ENCODE measurements at regions not wholly inside any gene's neighbourhood (a gene's known extent, or its start where the extent isn't known, plus 50 kb on each side); places are given as distances from the start of the nearest gene placed in this dataset.
"Not testable (repeated sequence)": the region's sequence is repeated elsewhere in the genome, so short reads cannot be mapped to it uniquely, and the experiment has no call there.

DNA sequence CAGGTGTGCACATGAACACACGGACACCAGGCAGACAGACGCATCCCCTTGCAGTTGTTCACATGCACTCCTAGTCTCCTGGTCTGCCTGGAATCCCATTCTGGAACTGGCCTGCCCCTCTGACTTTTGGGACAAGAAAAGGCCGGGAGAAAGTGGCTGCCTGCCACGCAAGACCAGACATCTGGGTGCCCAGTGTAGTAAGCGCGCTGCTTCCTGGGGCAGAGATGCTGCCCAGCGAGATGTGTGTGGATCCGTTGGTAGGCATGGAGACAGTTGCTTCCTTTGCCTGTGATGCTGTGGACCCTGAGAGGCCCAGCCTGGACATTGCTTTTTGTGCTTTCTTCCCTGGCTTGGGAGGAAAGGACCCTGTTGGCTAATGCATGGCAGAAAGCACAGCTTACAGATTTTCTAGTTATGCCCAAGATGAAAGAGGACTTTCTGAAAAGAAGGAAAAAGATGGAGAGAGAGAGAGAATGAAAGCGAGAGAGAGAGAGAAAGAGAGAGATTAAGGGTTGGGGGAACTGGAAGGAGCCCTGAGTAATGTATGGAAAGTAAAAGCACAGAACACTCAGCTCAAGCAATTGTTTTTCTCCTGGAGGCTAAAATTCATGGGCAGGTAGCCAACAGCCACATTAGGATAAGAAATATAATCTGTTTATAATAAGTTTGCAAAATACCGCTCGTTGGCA, 235.3 kb downstream of the BCL2L11 start:
- not testable (repeated sequence) for DNase-seq (ENCODE audit: low read depth in 4 of 4, low spot score in 2 of 4)

DNA sequence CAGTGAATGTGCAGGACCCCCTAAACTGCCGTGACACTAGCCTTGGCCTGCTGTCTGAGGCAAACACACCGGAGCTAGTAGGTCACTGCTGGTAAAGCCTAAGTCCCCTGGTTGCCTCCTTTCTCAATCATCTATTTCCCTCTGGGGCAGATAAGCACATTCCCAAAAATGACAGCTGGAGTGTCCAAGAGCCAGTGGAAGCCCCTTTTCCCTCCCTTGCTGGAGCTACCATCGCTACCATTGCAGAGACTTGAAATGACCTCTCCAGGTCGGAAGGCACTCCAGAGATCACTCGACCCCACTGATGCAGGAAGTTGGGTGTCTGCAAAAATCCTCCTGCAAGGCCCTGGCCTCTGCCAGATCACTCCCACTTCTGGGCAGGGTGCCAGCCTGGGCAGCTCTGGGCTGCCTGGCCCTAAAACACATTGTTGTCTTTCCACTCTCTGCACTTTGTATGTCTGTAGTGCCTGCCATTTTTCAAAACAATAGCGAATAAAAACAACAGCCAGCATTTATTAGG, 235.9 kb downstream of the BCL2L11 start:
- not testable (repeated sequence) for DNase-seq (ENCODE audit: low read depth in 4 of 4, low spot score in 2 of 4)

DNA sequence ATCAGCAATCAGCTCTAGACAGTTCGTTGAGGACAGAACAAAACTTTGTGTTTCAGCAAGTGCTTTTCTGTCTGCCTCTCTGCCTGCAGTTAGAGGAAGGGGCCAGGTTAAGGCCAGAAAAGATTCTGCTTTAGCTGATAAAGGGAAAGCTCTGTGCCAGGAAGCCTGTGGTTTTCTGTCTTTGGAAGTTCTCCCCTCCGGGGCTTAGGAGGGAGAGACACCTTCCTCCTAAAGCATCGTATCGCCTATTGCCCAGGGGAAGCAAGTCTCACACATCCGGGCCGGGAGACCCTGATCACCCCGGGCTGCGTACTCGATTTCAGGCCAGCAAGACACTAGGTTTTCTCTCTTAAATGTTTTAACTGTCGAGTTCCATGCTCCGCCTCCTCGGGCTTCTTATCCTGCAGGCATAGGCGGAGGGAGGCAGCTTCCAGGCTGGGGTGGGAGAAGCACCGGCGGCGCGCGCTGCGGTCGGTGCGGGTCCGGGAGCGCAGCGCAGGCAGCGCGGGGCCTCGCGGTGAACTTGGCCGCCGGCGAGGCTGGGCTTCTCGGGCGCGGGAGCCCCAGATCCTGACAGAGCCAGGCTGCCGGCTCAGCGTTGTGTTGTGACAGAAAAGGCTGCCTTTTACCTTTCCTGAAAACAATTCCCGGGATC, 245.4 kb downstream of the BCL2L11 start:
- not testable (repeated sequence) for DNase-seq (ENCODE audit: low read depth in 4 of 4, low spot score in 2 of 4)

DNA sequence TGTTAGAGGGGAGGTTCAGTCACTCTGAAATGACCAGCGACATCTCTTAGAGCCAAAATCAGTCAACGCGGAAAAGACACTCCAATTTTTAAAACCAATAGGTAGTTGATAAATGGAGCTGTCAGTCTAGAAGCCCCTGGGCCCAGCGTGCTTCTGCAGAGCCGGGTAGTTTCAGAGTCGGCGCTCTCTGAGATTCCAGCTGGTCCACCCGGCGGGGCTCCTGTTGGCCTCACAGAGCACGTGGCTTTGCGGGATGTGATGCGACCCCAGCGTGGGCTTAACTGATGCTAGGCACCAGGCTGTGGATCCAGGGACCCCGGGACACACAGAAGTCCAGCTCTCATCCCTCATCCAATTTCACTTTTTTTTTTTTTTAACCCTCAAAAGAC, 245.9 kb downstream of the BCL2L11 start:
- DNase-seq (ENCODE audit: low read depth in 4 of 4, low spot score in 2 of 4): not testable (repeated sequence)

DNA sequence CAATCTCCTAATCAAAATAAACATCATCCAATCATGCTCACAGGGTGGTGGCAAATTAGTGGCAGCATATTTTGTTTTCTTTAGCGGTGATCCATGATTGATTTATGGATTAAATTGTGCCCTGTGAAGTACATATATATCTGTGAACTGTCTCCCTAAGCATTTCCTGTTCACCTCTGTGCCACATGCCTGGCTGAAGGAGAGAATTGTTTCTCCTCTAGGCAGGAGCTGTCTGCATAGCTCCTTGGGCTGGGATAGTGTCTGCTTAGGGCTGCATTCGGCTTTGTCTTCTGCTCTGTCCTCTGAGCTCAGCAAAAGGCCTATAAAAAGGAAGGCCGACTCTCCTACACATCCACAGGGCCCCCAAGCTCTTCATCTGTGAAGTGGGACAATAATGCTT, 246.4 kb downstream of the BCL2L11 start:
- DNase-seq (ENCODE audit: low read depth in 4 of 4, low spot score in 2 of 4): not testable (repeated sequence)

DNA sequence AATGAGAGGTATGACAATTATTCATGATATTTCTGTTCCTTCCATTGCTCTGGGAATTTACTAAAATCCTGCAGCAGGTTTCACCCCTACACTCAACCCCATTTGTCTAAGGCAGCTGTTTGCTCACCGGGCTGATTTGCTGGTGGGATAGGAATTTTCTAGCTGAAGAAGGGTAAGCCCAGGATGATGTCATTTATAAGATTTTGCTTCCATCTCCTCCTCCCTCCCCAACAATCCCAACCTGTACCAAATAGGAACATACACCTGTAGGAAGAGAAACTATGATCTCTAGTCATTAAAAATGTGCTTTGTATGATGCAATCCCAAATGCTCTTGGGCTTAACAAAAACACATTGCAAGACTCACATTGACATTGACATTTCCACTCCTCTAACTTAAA, 247.2 kb downstream of the BCL2L11 start:
- not testable (repeated sequence) for DNase-seq (ENCODE audit: low read depth in 4 of 4, low spot score in 2 of 4)

DNA sequence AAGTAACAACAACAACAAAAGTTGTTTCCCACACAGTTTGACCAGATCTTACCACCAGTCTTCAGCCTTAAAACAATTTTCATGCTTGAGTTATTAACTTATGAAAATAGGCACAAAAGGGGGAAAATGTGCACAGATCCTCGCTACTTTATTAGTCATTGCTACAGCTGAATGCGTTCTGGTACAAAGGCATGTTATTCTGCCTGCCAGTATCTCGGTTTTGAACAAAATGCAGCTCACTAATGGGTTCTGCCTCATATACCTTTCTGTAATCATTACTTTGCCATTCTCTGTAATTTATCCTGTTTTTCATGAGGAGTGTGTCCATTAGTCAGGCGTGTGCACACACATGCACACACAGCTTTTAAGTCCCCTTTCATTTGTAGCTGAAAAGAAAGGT, 247.6 kb downstream of the BCL2L11 start:
- not testable (repeated sequence) for DNase-seq (ENCODE audit: low read depth in 4 of 4, low spot score in 2 of 4)

DNA sequence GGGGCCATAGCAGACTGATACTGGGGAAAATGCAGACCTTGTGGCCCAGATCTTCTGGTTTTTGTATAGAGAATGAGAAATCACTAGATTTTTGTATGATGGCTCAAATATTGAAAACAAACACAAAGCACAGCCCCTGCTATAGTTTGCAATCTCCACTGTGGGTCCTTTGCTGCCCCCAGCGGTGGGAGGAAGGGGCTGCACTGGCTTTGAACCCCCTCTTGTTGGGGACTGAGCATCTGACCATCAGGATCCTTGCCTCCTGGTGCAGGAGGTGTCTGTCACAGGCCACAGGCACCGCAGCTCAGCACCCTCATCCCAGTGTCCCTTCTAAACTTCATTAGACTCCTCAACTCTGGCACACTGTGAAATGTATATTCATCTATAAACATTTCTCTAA, 252.3 kb downstream of the BCL2L11 start:
- DNase-seq (ENCODE audit: low read depth in 4 of 4, low spot score in 2 of 4): not testable (repeated sequence)

DNA sequence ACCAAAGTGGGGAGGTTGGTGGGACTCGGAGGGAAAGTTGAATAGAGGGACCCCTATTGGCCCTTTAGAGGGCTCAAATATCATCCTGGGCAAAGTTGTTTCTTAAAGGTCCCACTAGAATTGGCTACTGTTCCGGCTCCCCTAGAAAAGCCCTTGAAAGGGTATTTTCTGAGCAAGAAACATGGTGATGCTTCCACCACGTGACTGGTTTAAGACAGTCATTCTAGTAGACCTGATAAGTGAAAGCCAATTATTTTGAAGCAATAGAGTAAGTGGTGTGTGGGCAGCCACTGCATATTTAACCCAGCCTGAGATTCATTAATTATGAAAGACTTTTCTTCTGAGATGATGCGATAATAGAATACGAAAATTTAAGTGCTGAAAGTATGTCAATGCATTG, 253.3 kb downstream of the BCL2L11 start:
- DNase-seq (ENCODE audit: low read depth in 4 of 4, low spot score in 2 of 4): not testable (repeated sequence)

DNA sequence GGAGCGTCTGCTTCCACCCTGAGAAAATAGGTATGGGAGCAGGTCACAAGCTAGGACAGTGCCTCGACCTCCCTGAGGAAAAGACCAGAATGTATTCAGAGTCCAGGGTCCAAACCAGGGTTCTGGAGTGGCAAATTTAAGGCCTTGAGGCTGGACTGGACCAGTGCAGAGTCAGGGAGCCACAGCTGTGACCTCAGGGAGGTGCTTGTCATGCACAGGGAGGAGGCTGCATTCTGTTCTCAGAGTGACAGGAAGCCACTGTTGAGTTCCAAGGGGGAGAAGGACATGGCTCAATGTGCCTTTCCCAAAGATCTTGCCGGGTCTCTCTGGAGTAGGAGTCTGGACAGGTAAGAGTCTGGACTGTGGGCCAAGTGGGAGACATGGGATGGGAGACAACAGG, 254.0 kb downstream of the BCL2L11 start:
- not testable (repeated sequence) for DNase-seq (ENCODE audit: low read depth in 4 of 4, low spot score in 2 of 4)

DNA sequence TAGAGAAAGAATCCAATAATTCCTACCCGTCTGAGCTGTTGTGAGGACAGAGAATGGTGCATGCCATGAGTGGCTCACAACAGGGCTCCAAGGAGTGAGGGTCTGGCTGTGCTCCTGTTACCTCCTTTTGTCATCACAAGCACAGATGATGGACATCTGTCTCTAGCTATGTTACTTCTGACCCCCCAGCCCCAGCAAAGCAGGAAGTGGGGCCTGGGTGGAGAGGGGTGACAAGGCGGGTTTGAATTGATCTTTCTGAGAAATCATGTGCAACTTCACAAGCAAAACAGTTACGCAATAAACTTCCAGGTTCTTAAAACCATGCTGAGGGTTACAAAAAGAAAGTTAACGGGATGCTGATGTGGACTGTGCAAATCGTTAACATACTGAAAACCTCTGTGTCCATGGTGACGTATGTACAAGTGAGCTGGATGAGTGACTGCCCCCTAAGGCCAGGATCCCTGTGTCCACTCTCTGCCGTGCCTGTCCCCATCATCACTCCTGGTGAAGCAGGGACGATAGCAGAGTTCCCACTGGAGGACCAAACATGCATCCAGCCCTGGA, 254.7 kb downstream of the BCL2L11 start:
- not testable (repeated sequence) for DNase-seq (ENCODE audit: low read depth in 4 of 4, low spot score in 2 of 4)

DNA sequence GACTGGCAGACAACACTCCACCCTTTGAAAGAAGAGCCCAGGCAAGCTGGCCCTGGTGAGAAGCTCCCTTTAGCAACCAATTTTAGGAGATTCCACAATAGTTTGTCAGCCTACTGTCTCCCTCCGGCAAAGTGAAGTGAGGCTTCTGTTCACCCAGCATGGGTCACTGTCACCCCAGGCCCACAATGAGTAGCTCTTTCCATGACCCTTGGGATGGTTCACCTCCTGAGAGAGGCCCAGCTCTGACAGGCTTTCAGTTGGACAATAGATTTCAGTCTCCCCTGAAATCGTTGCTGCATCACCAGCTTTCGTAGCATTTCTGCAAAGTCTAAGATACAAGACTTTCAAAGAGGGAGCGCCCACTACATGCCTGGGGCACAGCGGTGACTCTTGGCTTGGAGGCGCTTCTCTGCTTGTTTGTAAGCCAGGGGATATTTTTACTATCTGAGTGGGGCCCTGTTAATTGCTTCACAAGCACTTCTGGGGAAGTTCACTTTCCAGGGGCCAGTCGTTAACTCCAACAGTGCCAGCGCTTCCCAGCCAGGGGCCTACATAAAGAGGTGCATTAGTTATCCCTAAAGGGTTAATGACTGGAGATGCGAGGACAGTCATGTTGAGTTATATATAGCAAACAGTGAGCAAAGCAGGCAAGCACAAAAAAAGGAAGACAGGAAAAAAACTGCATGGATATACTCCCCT, 255.7 kb downstream of the BCL2L11 start:
- DNase-seq (ENCODE audit: low read depth in 4 of 4, low spot score in 2 of 4): not testable (repeated sequence)

DNA sequence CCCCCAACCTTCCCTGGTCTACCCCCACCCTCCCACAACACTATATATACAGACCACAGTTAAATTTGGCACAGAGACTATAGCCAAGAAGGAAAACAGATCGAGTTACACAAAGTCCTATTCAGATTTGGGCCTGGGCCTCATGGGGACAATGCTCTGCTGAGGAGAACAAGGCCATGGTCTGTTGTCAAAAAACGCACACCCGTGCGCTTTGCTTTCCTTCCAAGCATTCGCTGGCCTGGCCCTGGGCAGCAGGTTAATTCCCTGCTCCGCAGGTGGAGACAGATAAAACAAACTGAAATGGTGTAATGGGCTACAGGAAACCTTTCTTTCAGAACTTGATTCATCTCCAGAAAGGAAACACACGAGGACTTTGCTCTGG, 256.2 kb downstream of the BCL2L11 start:
- not testable (repeated sequence) for DNase-seq (ENCODE audit: low read depth in 4 of 4, low spot score in 2 of 4)

DNA sequence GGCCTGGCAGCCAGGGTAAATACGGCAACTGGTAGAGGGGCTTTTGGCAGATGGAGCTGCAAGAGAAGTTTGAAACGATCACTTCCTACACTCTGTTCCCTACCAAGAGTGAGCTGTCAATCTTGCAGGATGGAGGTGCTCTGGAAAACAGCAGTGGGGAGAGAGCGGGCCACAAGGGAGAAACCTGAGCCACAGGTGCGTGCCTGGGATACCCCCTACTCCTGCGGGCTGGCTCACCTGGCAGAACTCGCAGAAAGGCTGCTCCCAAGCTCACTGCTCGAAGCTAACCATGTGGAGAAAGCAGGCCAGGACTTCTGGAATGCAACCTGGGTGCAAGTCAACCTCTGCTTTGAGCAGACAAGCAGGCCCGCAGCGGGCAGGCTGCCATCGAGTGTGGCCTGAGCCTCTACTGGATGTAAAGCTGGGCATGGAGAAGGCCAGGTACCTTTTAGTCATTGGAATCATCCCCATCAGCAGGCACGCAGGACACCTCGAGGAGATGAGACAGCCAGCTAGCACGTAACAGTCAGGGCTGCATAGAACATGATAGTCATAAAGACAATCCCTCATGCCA, 256.8 kb downstream of the BCL2L11 start:
- not testable (repeated sequence) for DNase-seq (ENCODE audit: low read depth in 4 of 4, low spot score in 2 of 4)

DNA sequence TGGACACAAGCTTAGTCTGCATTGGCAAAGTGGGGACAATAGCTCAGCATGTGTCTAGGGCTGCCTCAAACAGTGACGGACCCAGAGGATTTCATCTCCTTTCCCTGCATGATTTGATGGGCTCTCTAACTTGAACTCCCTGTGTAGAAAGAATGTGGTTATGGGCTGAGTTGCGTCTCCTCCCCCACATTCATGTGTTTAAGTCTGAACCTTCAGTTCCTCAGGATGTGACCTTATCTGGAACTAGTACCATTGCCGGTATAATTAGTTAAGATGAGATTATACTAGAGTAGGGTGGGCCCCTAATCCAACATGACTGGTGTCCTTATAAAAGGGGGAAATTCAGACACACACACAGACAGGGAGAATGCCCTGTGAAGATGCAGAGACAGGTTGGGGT, 257.6 kb downstream of the BCL2L11 start:
- DNase-seq (ENCODE audit: low read depth in 4 of 4, low spot score in 2 of 4): not testable (repeated sequence)

DNA sequence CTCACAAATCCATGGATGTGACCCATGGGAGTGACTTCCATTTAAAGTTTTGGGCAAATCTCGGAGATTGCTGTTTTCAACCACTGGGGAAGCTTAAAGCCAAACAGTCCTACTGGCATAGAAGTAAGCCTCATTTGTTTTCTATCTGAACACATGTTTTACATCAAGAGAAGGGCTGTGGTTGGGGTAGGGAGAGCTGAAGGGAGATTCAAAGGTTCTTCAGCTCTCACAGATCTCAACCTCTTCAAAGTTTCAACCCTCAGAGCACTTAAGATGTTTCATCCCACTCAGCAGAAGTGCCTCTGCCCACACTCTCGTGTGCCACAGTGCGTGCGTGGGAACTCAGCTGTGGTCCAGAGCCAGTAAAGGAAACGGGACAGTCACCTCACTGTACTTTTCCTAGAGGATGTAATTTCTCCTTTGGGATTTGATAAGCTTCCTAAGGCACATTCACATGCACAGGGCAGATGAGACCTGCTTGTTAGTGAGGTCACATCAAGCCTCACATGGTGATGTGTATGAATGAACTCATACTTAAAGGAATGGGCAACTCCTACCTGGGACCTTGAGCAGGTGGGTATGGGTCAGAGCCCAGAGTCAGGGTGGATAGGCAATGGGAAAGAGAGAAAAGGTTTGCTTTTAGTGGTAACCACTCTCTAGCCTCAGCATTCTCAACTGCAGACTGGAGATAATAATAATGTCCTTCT, 260.2 kb downstream of the BCL2L11 start:
- not testable (repeated sequence) for DNase-seq (ENCODE audit: low read depth in 4 of 4, low spot score in 2 of 4)

DNA sequence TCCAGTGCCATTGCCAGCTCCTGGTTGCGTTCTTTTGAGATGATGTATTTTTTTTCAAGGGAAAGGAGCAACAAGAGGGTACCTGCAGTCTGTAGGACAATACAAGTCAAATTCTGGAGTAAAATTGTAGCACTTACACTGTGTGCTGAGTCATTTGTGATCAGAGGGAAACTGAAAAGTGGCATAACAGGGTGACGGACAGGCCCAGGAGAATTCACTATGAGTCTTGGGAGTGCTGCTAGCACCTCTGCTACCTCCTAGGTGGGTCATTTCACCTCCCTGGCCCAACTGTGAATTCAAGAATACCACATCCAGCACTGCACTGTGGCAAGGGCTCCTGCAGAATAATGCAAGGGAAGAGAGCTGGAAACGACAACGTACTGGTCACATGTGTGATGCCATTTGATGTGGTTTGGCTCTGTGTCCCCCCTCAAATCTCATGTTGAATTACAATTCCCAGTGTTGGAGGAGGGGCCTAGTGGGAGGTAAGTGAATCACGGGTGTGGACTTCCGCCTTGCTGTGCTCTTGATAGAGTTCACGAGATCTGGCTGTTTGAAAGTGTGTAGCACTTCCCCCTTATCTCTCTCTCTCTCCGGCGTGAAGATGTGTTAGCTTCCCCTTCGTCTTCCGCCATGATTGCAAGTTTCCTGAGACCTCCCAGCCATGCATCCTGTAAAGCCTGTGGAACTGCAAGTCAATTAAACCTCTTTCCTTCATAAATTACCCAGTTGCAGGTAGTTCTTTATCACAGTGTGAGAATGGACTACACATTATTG, 261.0 kb downstream of the BCL2L11 start:
- not testable (repeated sequence) for DNase-seq (ENCODE audit: low read depth in 4 of 4, low spot score in 2 of 4)

DNA sequence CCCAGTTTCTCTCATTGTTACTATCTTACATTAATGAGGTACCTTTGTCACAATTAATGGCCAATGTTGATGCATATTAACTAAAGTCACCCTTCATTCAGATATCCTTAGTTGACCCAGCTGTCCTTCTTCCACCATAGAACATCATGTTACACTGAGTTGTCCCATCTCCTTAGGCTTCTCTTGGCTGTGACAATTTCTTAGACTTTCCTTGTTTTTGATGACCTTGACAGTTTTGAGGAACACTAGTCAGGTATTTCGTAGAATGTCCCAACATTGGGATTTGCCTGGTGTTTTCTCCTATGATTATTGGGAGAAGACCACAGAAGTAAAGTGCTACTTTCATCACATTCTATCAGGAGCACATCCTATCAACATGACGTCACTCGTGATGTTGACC, 261.8 kb downstream of the BCL2L11 start:
- not testable (repeated sequence) for DNase-seq (ENCODE audit: low read depth in 4 of 4, low spot score in 2 of 4)

DNA sequence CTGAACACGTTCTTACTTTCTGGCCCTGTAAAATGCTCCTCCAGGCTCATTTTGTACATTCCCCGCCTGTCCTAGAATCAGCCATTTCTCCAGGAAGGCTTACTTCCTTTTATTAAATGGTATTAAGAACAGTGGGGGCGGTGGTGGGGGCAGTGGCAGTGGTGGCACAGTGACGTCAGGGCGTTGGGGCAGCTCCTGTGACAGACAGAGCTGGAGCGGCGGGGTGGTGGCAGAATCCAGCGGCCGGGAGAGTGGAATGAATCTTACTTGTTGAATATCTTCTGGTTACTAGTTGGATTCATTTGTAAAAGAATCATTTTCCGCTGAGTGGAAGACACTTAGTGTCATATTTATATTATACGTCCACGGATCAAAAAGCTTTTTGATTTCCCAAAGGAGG, 262.6 kb downstream of the BCL2L11 start:
- DNase-seq (ENCODE audit: low read depth in 4 of 4, low spot score in 2 of 4): not testable (repeated sequence)
